GM21390 (cell line): ENCODE measurements at regions not wholly inside any gene's neighbourhood (a gene's known extent, or its start where the extent isn't known, plus 50 kb on each side); places are given as distances from the start of the nearest gene placed in this dataset.

Experiments used
- ATAC-seq: cut with Tn5 transposase; IDR thresholded peaks from one replicate; pipeline ENCODE4 v1.9.1; 2021; ENCODE audit not compliant: unreplicated experiment

DNA sequence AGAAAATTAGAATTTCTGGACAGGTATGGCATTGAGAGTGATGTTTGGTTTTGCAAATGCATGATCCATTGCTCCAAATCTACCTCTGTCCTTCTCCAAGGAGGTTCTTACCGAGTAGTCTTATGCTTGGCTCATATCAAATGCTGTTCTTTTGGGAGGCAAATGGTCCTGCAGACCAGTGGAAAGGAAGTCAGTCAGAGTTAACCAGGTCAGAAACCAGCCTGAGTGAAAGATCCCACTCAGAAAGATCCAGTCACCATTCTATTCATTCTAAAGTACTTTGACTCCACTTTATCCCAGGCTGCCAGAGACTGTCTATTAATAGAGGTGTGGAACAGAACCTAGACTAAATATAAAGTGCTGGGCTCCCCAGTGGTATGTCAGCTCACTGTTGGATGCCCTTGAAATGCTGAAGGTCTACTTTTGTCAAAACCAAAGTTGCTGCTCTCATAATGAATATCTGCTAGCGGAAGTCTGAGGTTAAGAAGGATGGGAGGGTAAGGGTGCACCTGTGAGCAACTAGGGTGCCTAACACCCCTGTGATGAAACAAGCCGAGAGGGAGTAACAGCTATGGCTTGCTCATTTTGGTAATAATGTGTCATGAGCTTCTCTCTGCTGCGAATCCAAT lies 302.2 kb downstream of the ZNF608 start:
- ATAC-seq, result peak; percentile 100

GRCh38 chr5:124440471-124440870 lies 306.0 kb downstream of the ZNF608 start:
- ATAC-seq, result no peak

- no peak for ATAC-seq
These were observed 306.8 kb downstream of the ZNF608 start for GRCh38 chr5:124439609-124440008.

- ATAC-seq, result no peak
These were observed 307.5 kb downstream of the ZNF608 start for GRCh38 chr5:124438903-124439281.

DNA sequence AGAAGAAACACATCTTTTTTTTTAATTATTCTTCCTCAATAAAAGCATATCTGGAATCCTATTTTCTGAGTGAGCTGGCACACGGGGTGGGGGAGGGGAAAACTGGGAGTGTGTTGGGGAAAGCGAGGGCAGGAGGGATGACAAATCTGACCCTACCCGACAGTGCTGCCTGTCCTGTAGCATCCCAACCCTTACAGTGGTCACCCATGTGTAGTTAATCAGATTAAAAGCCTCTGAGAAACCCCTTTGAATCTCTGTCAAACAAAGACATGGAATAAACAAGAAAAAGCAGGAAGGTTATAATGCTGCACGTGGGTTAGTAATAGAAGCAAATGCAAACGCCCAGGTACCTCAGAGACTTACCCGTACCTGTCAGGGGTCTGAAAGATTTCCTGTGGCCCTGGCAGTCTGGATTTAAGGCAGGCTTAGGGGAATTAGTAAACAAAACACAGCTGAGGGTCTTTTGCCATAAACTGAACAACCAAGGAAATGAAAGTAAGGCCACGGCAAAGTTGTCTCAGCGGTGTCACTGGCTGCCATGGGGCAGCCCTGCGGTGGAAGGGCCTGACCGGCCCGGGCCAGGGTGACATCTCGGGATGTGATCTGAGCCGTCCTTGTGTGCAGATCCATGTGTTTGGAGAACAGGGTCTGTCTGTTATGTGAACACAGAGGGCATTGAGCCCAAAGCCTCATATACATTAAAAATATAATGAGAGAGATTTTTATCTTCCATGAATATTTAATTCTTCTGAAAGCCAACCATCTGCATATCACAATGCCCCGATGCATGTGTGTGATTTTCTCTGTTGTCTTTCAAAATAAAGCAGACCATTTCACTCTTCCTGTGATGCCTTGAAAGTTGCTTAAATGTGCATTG lies 308.2 kb downstream of the ZNF608 start:
- no peak for ATAC-seq

DNA sequence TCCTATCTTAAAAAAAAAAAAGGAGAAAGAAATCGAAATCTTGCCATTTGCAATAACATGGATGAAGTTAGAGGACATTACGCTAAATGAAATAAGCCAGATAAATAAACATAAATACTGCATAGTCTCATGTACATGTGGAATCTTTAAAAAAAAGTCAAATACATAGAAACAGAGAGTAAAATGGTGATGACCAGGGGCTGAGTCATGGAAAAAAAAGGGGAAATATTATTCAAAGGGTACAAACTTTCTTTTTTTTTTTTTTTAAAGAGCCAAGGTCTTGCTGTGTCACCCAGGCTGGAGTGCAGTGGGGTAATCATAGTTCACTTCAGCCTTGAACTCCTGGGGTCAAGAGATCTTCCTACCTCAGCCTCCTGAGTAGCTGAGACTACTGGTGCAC lies 310.1 kb downstream of the ZNF608 start:
- no peak for ATAC-seq

DNA sequence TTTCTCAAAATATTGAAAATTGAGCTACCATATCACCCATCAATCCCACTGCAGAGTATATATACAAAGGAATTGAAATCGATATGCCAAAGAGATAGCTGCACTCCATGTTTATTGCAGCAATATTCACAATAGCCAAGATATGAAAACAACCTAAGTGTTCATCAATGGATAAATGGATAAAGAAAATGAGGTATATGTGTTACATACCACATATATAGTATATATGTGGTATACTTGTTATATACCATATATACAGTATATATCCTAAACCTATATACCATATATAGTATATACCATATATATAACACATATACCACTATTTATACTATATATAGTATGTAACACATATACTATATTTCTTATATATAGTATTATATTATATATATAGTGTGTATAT lies 313.3 kb downstream of the ZNF608 start:
- no peak for ATAC-seq

GRCh38 chr5:124421584-124421983 lies 324.9 kb downstream of the ZNF608 start:
- ATAC-seq, result no peak

DNA sequence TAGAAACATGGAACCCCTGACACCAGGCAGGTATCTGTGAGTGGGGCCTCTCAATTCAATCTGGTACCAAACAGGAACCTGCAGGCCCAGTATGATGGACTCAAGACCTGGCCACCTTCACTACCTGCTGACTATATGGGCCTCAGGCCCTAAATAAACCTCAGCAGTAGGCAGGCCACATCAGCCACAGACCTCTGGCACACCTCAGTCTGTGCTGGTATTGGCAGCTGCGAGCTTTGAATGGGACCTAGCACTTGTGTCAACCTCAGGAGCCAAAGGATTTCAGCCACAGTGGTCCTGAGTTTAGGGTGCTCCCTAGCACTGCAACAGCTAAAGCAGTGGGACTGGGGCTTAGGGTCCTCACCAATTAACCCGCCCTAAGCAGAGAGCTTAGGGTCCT lies 325.5 kb downstream of the ZNF608 start:
- no peak for ATAC-seq

DNA sequence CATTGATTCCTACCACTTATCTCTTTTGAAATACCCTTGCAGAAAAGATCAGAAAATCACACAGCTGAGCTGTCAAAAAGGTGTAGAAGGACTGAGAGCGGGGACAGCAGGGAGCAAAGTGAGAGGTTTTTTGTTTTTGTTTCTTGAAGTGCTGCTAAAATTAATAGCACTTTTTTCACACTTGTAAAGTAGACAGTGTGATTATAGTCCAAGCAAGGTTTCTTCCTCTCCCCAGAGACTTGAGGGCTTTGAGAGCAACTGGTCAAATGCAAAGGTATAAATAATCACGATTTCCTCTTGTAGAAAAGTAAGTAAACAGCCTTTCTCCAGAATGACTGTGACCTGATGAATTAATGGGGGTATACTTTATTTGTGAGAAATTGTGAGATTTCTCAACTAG lies 326.9 kb downstream of the ZNF608 start:
- ATAC-seq, result peak; percentile 71

DNA sequence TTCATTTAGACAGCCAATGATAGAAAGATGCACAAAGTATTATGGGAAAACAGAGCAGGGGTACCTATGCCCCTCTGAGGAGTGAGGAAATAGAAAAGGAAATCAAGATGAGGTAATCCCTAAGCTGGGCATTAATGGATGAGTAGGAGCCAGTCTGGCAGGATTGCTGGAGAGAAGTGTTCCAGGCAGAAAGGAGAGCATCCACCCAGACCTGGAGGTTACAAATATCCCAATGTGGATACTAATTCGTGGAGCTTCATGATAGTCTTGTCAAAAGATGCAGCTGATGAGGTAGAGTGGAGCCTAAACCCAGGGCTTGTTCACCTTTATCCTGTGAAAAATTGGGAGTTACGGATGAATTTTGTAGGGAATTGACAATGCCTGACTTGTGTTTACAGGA lies 328.0 kb downstream of the ZNF608 start:
- no peak for ATAC-seq

DNA sequence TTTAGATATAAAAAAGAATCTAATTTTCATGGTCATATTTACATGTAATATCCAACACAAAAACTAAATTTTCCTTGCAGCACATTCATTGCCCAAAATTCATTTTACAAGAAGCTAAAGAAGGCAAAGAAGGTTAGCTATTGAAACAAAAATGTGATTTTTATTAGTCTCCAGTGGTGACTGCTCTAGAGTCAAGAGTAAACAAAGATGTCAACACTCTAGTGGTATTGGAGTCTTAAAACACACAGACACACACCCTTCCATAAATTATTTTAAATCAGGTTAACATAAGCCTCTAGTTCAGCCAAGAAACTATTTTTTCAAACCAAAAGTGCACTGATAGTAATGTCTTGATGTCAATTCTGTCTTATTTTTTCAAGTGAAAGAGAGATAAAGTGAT lies 329.2 kb downstream of the ZNF608 start:
- ATAC-seq, result no peak

GRCh38 chr5:124416627-124417026 lies 329.8 kb downstream of the ZNF608 start:
- ATAC-seq, result no peak

DNA sequence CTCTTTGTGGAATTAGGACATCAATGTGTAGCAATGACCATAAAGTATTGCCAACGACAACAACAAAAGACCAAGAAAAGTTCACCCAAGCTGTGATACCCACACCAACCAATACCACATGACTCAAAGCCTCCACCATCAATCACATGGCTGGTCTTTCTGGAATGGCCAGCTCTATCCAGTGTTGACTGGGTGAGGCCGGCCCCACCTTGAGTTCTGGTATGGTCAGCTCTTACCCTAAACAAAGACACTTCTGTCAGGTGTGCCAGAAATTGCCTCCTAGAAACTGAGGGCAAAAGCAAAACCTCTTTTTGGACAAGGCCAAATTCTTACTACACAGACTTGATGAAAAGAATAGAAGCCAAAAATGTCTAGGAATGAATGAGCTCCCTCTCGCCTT lies 331.5 kb downstream of the ZNF608 start:
- no peak for ATAC-seq

DNA sequence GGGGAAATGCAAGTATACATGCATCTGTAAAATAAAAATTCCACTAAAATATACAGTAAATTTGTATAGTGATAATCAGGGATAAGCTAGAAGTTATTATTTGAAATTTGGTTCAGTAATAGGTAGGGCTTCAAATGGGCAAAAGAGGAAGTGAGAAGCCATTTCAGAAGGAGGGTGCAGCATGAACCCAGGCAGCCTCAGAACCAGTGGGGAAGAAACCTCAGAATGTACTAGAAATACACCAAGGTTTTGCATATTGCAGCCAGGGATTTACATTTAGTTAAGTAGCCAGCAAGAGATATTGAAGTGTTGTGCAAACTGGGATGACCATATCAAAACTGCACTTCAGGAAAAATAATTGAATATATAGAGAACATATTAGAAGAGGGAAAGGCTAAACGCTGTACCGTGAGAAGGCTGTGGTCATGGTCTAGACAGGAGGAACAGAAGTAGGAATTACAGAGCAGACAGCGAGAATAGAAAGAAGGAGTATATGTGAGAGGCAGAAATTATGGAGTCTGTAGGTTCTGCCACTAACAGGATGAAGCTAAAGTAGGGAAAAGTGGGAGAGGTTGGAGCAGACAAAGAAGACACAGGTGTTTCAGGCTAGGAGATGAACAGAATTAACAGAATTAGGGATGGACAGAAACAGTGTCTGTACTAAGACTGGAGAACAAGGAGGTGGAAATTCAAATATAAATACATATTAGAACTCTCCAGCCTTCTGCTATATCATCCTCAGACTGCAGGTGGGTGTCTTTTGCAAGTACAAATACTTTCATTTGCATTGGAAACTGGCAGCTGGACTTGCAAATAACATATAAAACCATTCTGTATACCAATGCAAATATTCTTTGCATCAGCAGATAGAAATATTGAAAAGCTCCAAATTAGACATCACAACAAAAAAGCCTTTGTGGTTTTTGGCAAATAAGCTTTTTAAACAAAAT lies 335.6 kb downstream of the ZNF608 start:
- peak; percentile 96 for ATAC-seq

- no peak for ATAC-seq
These were observed 337.5 kb downstream of the ZNF608 start for GRCh38 chr5:124408738-124409453.

- no peak for ATAC-seq
These were observed 341.6 kb downstream of the ZNF608 start for GRCh38 chr5:124404796-124405195.

- ATAC-seq, result no peak
These were observed 343.2 kb downstream of the ZNF608 start for GRCh38 chr5:124403281-124403680.

DNA sequence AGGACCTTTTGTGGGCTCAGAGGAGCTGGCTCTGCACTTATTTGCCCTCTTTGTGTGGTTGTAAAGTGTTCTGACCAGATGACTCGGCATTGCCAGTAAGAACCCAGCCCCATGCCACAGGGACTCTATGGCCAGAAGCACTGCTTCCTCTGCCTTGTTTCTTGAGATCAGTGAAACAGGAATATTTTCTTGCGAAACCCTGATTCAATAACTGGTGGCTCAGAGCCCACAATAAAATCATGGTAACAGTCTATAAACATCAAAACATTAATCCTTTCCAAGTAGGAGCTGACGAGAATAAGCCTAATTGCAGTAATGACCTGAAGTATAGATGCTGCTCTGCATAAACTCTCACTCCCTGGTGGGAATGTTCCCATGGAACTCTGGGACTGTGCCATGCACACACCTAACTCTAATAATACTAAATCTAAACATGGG lies 344.3 kb downstream of the ZNF608 start:
- ATAC-seq, result no peak

DNA sequence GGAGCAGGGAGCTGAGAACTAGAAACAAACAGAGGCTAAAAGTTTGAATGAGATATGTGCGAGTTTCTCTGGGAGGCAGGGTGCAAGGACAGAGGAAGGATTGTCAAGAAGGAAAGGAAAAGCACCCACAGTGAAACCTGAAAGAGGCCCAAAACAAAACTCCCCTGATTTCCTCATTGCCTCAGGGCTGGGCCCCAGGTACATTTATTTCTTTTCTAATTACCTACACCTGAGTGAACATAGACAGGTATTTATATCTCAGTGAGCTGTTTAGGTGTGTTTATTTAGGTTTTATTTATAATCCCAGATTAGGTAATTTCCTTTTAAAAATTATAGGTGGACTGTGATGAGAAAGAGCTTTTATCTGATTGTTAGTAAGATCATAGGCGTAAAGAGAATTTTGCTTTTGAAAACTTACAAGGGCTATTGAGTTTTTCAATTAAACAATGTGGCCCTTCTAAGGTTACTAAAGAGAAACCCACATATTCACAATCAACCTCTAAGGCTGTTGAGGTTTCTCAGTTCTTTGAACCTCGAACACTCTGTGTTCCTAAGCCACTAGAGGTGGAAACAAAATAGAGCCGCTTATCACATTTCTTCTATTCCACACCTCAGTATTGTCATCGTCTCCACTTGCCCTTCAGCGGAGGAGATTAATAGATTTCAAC lies 344.8 kb downstream of the ZNF608 start:
- no peak for ATAC-seq
